ENCODE measurements at regions not wholly inside any gene's neighbourhood (a gene's known extent, or its start where the extent isn't known, plus 50 kb on each side); places are given as distances from the start of the nearest gene placed in this dataset.

GRCh38 chr7:76149847-76150691, 51.6 kb upstream of the SRRM3 start:
- no peak for DNase-seq

All from hematopoietic multipotent progenitor cell treated with erythropoietin and hydrocortisone succinate and interleukin-3 and kit ligand, for 4 days (in vitro differentiated cells).